ENCODE measurements at regions not wholly inside any gene's neighbourhood (a gene's known extent, or its start where the extent isn't known, plus 50 kb on each side); places are given as distances from the start of the nearest gene placed in this dataset.

DNA sequence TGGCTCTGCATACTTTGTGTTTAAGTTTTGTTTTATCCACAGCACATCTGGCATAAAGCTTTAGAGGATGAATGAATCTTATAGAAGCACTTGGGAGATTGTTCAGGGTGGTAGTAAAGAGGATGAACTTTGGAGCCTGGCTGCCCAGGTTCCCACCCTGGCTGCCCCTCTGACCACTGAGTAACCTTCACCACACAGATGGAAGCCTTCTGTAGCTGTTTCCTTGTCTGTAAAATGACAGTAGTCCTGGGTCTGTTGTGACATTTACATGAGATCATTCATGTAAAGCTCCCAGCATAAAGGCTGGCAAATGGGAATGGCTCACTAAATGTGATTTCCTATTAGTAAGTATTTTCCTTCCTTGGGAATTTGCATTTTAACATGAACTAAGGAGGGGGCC lies 85.7 kb upstream of the FAM169A start:
- TF ChIP-seq, protein P1, sequence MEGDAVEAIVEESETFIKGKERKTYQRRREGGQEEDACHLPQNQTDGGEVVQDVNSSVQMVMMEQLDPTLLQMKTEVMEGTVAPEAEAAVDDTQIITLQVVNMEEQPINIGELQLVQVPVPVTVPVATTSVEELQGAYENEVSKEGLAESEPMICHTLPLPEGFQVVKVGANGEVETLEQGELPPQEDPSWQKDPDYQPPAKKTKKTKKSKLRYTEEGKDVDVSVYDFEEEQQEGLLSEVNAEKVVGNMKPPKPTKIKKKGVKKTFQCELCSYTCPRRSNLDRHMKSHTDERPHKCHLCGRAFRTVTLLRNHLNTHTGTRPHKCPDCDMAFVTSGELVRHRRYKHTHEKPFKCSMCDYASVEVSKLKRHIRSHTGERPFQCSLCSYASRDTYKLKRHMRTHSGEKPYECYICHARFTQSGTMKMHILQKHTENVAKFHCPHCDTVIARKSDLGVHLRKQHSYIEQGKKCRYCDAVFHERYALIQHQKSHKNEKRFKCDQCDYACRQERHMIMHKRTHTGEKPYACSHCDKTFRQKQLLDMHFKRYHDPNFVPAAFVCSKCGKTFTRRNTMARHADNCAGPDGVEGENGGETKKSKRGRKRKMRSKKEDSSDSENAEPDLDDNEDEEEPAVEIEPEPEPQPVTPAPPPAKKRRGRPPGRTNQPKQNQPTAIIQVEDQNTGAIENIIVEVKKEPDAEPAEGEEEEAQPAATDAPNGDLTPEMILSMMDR (IDR thresholded peaks at IDR 0.05; ENCODE audit: borderline replicate concordance, control extremely low read depth, extremely low read depth, insufficient read depth, missing control alignments): no peak
- in situ Hi-C loops (cut with MboI; ENCODE audit: low sequenced_read_pairs, unreplicated experiment): no loop called here
- no peak for DNase-seq (ENCODE audit: low spot score)

DNA sequence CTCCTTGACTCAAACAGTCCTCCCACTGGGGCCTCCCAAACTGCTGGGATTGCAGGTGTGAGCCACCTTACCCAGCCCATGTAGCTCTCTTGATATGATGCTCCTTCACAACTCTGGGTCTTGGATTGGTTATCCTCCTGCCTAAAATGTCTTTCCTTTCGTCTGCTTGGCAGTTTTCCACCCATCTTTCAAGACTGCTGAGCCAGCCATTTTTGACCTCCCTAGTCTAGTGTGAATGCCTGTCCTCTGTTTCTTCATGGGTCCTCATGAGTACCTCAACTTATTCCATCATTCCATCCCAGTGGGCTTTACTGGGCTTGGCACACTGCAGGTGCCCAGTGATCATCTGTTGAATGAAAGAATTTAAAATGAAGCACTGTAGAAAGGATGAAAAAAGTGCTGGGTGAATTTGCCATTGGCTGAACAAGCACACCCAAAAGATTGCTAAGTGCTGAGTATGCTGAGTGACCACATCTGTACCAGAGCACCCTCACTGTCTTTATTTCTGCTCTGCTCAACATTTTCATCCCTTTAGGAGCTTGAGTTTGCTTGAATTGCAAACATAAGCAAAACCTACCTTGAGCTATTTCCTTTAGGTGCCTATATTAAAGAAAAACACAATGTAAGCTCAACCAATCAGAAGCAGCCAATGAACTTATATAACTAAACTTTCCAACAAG lies 84.8 kb upstream of the FAM169A start:
- no peak for DNase-seq (ENCODE audit: low spot score)
- TF ChIP-seq, protein P1 (IDR thresholded peaks at IDR 0.05; ENCODE audit: borderline replicate concordance, control extremely low read depth, extremely low read depth, insufficient read depth, missing control alignments): no peak
- in situ Hi-C loops (cut with MboI; ENCODE audit: low sequenced_read_pairs, unreplicated experiment): no loop called here

DNA sequence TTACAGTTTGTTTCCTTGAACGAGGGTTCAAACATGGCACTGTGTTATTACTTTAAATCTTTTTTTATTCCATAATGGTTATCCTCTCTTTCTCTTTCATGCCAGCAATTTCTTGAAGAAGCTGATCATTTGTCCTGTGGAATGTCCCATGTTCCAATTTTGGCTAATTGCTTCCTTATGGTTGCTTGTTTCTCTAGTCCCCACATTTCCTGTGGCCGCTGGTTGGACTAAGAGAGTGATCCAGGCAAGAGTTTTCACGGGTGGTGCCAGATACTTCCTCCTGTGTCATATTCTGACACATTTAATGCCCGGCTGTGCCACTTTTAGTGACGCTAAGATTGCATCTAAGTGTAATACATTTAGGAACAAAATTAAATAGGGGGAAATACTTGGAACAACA lies 83.8 kb upstream of the FAM169A start:
- in situ Hi-C loops (cut with MboI; ENCODE audit: low sequenced_read_pairs, unreplicated experiment): no loop called here
- TF ChIP-seq, protein P1 (IDR thresholded peaks at IDR 0.05; ENCODE audit: borderline replicate concordance, control extremely low read depth, extremely low read depth, insufficient read depth, missing control alignments): no peak
- no peak for DNase-seq (ENCODE audit: low spot score)

DNA sequence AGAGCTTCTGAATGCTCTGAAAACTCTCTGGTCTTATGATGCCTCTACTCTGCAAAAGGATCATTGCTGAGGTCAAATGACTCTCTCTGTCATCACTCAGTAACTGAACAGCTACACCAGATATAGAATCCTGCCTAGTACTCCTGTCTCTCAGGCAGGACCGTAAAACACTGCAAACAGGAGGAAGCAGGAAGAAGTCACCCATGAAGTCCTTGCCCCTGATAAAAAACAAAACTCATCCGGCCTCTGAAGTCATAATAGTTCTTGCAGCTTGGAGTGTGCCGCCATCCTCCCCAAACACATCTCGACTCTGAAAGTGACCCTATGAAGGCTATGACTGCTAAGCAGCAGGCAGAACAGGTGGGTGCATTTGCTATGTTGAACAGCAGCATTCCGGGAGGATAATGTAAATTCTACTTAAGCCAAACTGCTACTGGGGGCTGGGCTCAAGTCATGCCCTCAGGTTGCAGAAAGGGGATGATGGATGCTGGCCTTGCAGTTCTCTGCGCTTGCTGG lies 81.9 kb upstream of the FAM169A start:
- in situ Hi-C loops (cut with MboI; ENCODE audit: low sequenced_read_pairs, unreplicated experiment): no loop called here
- no peak for DNase-seq (ENCODE audit: low spot score)
- TF ChIP-seq, protein P1 (IDR thresholded peaks at IDR 0.05; ENCODE audit: borderline replicate concordance, control extremely low read depth, extremely low read depth, insufficient read depth, missing control alignments): no peak

DNA sequence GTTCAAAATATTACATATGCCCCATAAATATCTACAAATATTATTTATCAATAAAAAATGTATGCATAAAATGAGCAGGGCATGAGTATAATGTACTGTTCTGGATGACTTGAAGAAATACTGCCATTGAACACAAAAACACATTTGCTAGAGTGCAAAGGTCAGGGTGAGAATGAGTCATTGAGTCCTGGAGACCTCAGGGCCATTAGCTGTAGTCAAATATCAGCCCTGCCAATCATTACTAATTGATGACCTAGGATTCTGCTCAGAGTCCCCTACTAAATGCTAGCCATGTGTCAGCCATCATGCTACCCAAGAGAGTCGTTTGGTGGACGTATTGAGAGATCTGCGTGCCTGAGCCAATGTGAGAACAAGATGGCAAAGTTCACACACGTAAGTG lies 80.3 kb upstream of the FAM169A start:
- in situ Hi-C loops (cut with MboI; ENCODE audit: low sequenced_read_pairs, unreplicated experiment): no loop called here
- DNase-seq (ENCODE audit: low spot score): no peak
- TF ChIP-seq, protein P1 (IDR thresholded peaks at IDR 0.05; ENCODE audit: borderline replicate concordance, control extremely low read depth, extremely low read depth, insufficient read depth, missing control alignments): no peak

DNA sequence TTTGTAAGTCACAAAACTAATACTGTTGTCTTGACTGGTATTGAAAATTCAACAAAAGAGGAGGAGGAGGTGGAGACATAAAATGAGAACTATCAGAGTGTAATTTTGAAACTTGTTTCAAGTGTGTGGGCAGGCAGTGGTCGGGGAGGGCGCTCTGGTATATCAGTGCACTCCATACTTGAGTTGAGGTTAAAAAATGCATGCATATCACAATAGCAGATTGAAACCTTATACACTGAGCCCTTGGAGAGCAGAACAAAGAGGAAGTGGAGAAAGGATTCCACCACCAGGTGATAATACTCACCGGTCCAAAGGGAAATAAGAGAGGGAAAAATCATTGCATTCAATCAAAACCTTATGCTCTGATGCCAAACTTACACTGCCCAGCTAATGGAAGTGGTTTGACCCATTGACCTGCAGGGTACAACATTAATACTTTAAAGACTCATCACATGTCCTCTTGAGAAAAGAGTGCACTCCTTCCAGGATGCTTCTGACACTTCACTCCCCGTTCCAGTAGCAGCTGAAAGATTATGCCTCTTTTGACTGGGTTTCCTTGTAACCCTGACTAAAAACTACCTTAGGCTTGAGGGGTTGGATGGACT lies 79.5 kb upstream of the FAM169A start:
- in situ Hi-C loops (cut with MboI; ENCODE audit: low sequenced_read_pairs, unreplicated experiment): no loop called here
- TF ChIP-seq, protein P1 (IDR thresholded peaks at IDR 0.05; ENCODE audit: borderline replicate concordance, control extremely low read depth, extremely low read depth, insufficient read depth, missing control alignments): no peak
- peak; percentile 34 for DNase-seq (ENCODE audit: low spot score)
